GM18870 (cell line): ENCODE measurements at regions not wholly inside any gene's neighbourhood (a gene's known extent, or its start where the extent isn't known, plus 50 kb on each side); places are given as distances from the start of the nearest gene placed in this dataset.
"Not testable (repeated sequence)": the region's sequence is repeated elsewhere in the genome, so short reads cannot be mapped to it uniquely, and the experiment has no call there.

Experiments
- ATAC-seq: cut with Tn5 transposase; IDR thresholded peaks from one replicate; pipeline ENCODE4 v1.9.1; 2021; ENCODE audit warnings: moderate library complexity; ENCODE audit not compliant: unreplicated experiment

GRCh38 chr12:38157933-38158401 is 158.6 kb upstream of the ALG10B start:
- ATAC-seq = no peak

GRCh38 chr12:38158428-38159091 is 158.0 kb upstream of the ALG10B start:
- ATAC-seq = no peak

GRCh38 chr12:38159092-38159551 is 157.5 kb upstream of the ALG10B start:
- ATAC-seq = no peak

GRCh38 chr12:38159591-38160317 is 156.8 kb upstream of the ALG10B start:
- no peak for ATAC-seq

GRCh38 chr12:38160318-38161122 is 156.1 kb upstream of the ALG10B start:
- ATAC-seq = no peak

- ATAC-seq = no peak
Observed at GRCh38 chr12:38161123-38162000, 155.2 kb upstream of the ALG10B start.

- ATAC-seq = no peak
Observed at GRCh38 chr12:38162013-38162412, 154.6 kb upstream of the ALG10B start.

GRCh38 chr12:38162708-38163441 is 153.7 kb upstream of the ALG10B start:
- no peak for ATAC-seq

- no peak for ATAC-seq
Observed at GRCh38 chr12:38163442-38163801, 153.2 kb upstream of the ALG10B start.

GRCh38 chr12:38166225-38166624 is 150.3 kb upstream of the ALG10B start:
- ATAC-seq = no peak

GRCh38 chr12:38175538-38175937 is 141.0 kb upstream of the ALG10B start:
- no peak for ATAC-seq

- not testable (repeated sequence) for ATAC-seq
Observed at GRCh38 chr12:38183617-38184016, 133.0 kb upstream of the ALG10B start.

- ATAC-seq = not testable (repeated sequence)
Observed at GRCh38 chr12:38197286-38197685, 119.3 kb upstream of the ALG10B start.

GRCh38 chr12:38201461-38202276 is 114.9 kb upstream of the ALG10B start:
- ATAC-seq = no peak

GRCh38 chr12:38204831-38205230 is 111.7 kb upstream of the ALG10B start:
- no peak for ATAC-seq

GRCh38 chr12:38222011-38222410 is 94.6 kb upstream of the ALG10B start:
- no peak for ATAC-seq

- not testable (repeated sequence) for ATAC-seq
Observed at GRCh38 chr12:38238328-38238727, 78.2 kb upstream of the ALG10B start.

GRCh38 chr12:38253778-38254177 is 62.8 kb upstream of the ALG10B start:
- no peak for ATAC-seq

- no peak for ATAC-seq
Observed at GRCh38 chr12:38258411-38258810, 58.2 kb upstream of the ALG10B start.
